AG10803 (cell line): ENCODE measurements at regions not wholly inside any gene's neighbourhood (a gene's known extent, or its start where the extent isn't known, plus 50 kb on each side); places are given as distances from the start of the nearest gene placed in this dataset.

Experiments used
- DNase-seq: peaks from one replicate; pipeline ENCODE4 v3.0.0; 2010; ENCODE audit warnings: low read depth
- H3K4me3 ChIP-seq: 2 replicates; pipeline ENCODE4 v1.5.1; 2011; ENCODE audit warnings: mild to moderate bottlenecking, low read length, control low read depth
- CTCF ChIP-seq: conservative IDR thresholded peaks from 2 replicates; pipeline ENCODE4 v1.5.1; 2011; ENCODE audit warnings: mild to moderate bottlenecking, low read length, control low read depth, inconsistent platforms

GRCh38 chr10:78515873-78516153 is 482.1 kb downstream of the RPS24 start:
- no peak overlapping the region for H3K4me3 ChIP-seq
- DNase-seq, result no peak
- no peak for TF ChIP-seq CTCF

GRCh38 chr10:78516236-78516635 is 482.6 kb downstream of the RPS24 start:
- DNase-seq, result no peak
- H3K4me3 ChIP-seq, result no peak overlapping the region
- TF ChIP-seq CTCF, result no peak

- DNase-seq, result no peak
- H3K4me3 ChIP-seq, result no peak overlapping the region
- TF ChIP-seq CTCF, result no peak
These were observed 483.1 kb downstream of the RPS24 start for GRCh38 chr10:78516756-78517155.

- no peak for TF ChIP-seq CTCF
- no peak for DNase-seq
- no peak overlapping the region for H3K4me3 ChIP-seq
These were observed 484.6 kb downstream of the RPS24 start for GRCh38 chr10:78518224-78518623.

- peak; percentile 29 for DNase-seq
- no peak overlapping the region for H3K4me3 ChIP-seq
- peak; percentile 53 for TF ChIP-seq CTCF
These were observed 487.2 kb downstream of the RPS24 start for GRCh38 chr10:78520737-78521430.

DNA sequence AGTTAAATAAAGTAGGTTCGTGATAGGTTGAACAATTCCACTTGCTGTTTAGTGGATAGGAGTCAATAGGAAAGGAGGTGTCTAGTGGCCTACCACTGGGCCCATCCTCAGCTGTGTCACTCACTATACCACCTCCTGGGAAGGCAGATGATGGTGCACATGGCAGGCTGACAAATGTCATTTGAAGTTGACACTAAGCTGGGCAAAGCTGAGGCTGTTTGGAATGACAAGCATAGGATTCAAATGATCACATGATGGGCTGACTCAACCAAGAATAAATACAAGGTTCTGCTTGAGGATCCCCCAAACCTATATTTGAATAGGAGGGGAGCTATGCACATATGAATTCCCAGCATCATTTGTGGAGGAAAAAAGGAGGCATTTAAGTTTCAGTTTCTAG is 489.8 kb downstream of the RPS24 start:
- H3K4me3 ChIP-seq, result no peak overlapping the region
- no peak for TF ChIP-seq CTCF
- DNase-seq, result no peak

DNA sequence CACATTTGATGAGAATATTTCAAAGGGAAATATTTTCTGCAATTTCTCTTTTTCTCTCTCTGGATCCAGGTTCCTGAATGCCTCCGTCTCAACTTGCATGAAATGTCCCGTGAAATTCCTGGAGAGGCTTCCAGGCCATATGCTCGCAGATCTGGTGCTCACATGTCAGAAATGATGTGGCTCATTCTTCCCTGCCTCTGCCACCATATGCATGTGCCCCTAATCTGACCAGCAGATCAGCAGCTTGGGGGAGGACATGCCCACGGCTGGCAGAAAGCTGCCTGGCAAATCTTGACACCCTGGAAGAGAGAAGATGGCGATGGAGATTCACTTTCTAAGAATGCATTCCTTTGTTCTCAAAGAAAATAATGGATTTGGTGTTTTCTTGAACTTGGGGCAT is 490.7 kb downstream of the RPS24 start:
- TF ChIP-seq CTCF, result no peak

More for the DNA sequence above, 490.7 kb downstream of the RPS24 start:
- DNase-seq, result no peak
- H3K4me3 ChIP-seq, result no peak overlapping the region
